Mesenchymal stem cell (in vitro differentiated cells and primary cell): ENCODE measurements at regions not wholly inside any gene's neighbourhood (a gene's known extent, or its start where the extent isn't known, plus 50 kb on each side); places are given as distances from the start of the nearest gene placed in this dataset.

ENCODE experiments used
- DNase-seq: peaks from one replicate; pipeline ENCODE4 v3.0.0-alpha.2; 2013
- H2AFZ ChIP-seq: one replicate; pipeline ENCODE4 v1.6.1; 2013; ENCODE audit warnings: low read depth, mild to moderate bottlenecking, control low read depth, inconsistent platforms, low read length, moderate library complexity
- H2AK5ac ChIP-seq: 2 replicates; pipeline ENCODE4 v1.6.1; 2013; ENCODE audit warnings: low read length, moderate library complexity, mild to moderate bottlenecking, inconsistent platforms; ENCODE audit not compliant: severe bottlenecking
- H2BK120ac ChIP-seq: one replicate; pipeline ENCODE4 v1.6.1; 2013; ENCODE audit warnings: low read depth, mild to moderate bottlenecking, inconsistent platforms, low read length, moderate library complexity
- H2BK12ac ChIP-seq, 2 experiments: one replicate each; pipeline ENCODE4 v1.6.1; 2013; ENCODE audit warnings: inconsistent platforms in 2 of 2, low read length in 2 of 2, mild to moderate bottlenecking in 2 of 2, moderate library complexity in 2 of 2, control low read depth in 1 of 2
- H2BK15ac ChIP-seq: one replicate; pipeline ENCODE4 v1.6.1; 2013; ENCODE audit warnings: mild to moderate bottlenecking, low read depth, inconsistent platforms; ENCODE audit not compliant: poor library complexity, severe bottlenecking
- H2BK5ac ChIP-seq: 2 replicates; pipeline ENCODE4 v1.6.1; 2013; ENCODE audit warnings: low read depth, mild to moderate bottlenecking, low read length, control low read depth, inconsistent platforms; ENCODE audit not compliant: poor library complexity, severe bottlenecking
- H3K14ac ChIP-seq, 2 experiments: one replicate each; pipeline ENCODE4 v1.6.1; 2013; ENCODE audit warnings: inconsistent platforms in 2 of 2, low read length in 2 of 2, control low read depth in 1 of 2, mild to moderate bottlenecking in 1 of 2, moderate library complexity in 1 of 2
- H3K18ac ChIP-seq, 2 experiments: one replicate each; pipeline ENCODE4 v1.6.1; 2013; ENCODE audit warnings: inconsistent platforms in 2 of 2, low read length in 2 of 2, control low read depth in 1 of 2, low read depth in 1 of 2, mild to moderate bottlenecking in 1 of 2
- H3K23ac ChIP-seq, 2 experiments: one replicate each; pipeline ENCODE4 v1.6.1; 2013; ENCODE audit warnings: inconsistent platforms in 2 of 2, low read length in 2 of 2, mild to moderate bottlenecking in 2 of 2, moderate library complexity in 2 of 2, control low read depth in 1 of 2
- H3K27ac ChIP-seq: 2 replicates; pipeline ENCODE4 v1.5.1; 2013; ENCODE audit warnings: mild to moderate bottlenecking, moderate library complexity, low read length, control low read depth, inconsistent platforms; ENCODE audit not compliant: poor library complexity, severe bottlenecking
- H3K27me3 ChIP-seq, 2 experiments: 2 replicates each; pipeline versions ENCODE4 v1.6.1 to v1.7.0; 2013; ENCODE audit warnings: low read length in 2 of 2, mild to moderate bottlenecking in 2 of 2, moderate library complexity in 2 of 2, control low read depth in 1 of 2, inconsistent platforms in 1 of 2; ENCODE audit not compliant: control insufficient read depth in 1 of 2, insufficient read depth in 1 of 2
- H3K36me3 ChIP-seq, 2 experiments: 2 replicates each; pipeline versions ENCODE4 v1.6.1 to v1.7.0; 2013; ENCODE audit warnings: low read length in 2 of 2, control low read depth in 1 of 2, inconsistent platforms in 1 of 2, low read depth in 1 of 2, mild to moderate bottlenecking in 1 of 2; ENCODE audit not compliant: insufficient read depth in 2 of 2, control insufficient read depth in 1 of 2
- H3K4ac ChIP-seq, 2 experiments: one replicate each; pipeline ENCODE4 v1.6.1; 2013; ENCODE audit warnings: inconsistent platforms in 2 of 2, low read length in 2 of 2, mild to moderate bottlenecking in 2 of 2, moderate library complexity in 2 of 2, control low read depth in 1 of 2, low read depth in 1 of 2
- H3K4me1 ChIP-seq: 2 replicates; pipeline ENCODE4 v1.6.1; 2013; ENCODE audit warnings: low read depth, low read length, control low read depth; ENCODE audit not compliant: control insufficient read depth, insufficient read depth
- H3K4me2 ChIP-seq: 2 replicates; pipeline ENCODE4 v1.6.1; 2013; ENCODE audit warnings: low read length, mild to moderate bottlenecking, inconsistent platforms; ENCODE audit not compliant: poor library complexity, severe bottlenecking
- H3K4me3 ChIP-seq, 2 experiments: 2 replicates each; pipeline versions ENCODE4 v1.5.1 to v1.7.0; 2013; ENCODE audit warnings: low read length in 2 of 2, mild to moderate bottlenecking in 2 of 2, control low read depth in 1 of 2, low read depth in 1 of 2; ENCODE audit not compliant: insufficient read depth in 1 of 2
- H3K79me1 ChIP-seq: replicated peaks from 2 replicates; pipeline ENCODE4 v1.6.1; 2013; ENCODE audit warnings: mild to moderate bottlenecking, control low read depth, low read length, inconsistent platforms; ENCODE audit not compliant: poor library complexity, severe bottlenecking
- H3K9ac ChIP-seq: 2 replicates; pipeline ENCODE4 v1.7.0; 2013; ENCODE audit warnings: mild to moderate bottlenecking, low read length, moderate library complexity
- H3K9me3 ChIP-seq: 2 replicates; pipeline ENCODE4 v1.7.0; 2013; ENCODE audit warnings: mild to moderate bottlenecking, low read length; ENCODE audit not compliant: control insufficient read depth
- H4K8ac ChIP-seq: one replicate; pipeline ENCODE4 v1.6.1; 2013; ENCODE audit warnings: inconsistent platforms, mild to moderate bottlenecking, low read length, moderate library complexity
- H4K91ac ChIP-seq: one replicate; pipeline ENCODE4 v1.6.1; 2013; ENCODE audit warnings: mild to moderate bottlenecking, low read length, inconsistent platforms
- WGBS: methylation state at CpG from one replicate; pipeline ENCODE4 v1.1.7; 2013; ENCODE audit warnings: mixed read lengths; 5-methylcytosine and 5-hydroxymethylcytosine counted together

DNA sequence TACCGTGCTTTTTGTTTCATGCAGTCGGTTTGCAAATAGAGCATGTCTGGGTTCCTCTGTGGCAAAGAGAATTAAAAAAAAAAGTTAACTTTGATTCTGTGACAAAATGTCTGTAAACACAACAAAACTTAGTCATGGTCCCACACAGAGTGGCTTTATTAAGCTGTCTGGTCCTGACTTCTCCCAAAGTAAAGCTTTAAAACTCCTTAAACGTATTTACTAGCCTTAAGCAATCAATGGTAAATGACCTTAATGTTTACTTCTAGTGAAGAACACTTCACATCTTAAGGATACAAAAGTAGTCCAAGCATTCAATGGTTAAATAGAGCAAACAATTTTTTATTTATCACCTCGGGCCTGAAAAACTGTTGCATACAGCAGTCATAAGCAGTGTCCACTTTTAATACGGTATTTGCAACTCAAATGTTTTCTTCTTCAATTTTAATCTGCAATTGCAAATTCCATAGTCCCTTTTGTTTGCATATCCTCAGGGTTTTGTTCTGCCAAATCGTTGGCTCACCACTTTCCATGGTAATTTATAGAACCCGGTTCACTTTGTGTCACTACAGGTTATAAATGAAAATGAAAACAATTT is 453.0 kb upstream of the MIS18BP1 start:
- Histone ChIP-seq H2BK5ac (no peak overlapping the region), H4K8ac (no peak overlapping the region), H3K4me1 (no peaks in the 10 kb centered on the region), H3K79me1 (no peaks in the 10 kb centered on the region), H3K9me3 (peaks cover 11% of the 10 kb centered on the region), H3K4ac (no peak overlapping the region), H2AFZ (no peak overlapping the region), H2BK120ac (no peak overlapping the region), H4K91ac (no peak overlapping the region), H3K4me3 (no peak overlapping the region), H2AK5ac (no peak overlapping the region), H3K36me3 (no peaks in the 10 kb centered on the region), H2BK15ac (no peak overlapping the region), H3K14ac (no peak overlapping the region), H3K18ac (no peak overlapping the region), H3K27me3 (no peaks in the 10 kb centered on the region), H3K23ac (no peak overlapping the region), H3K9ac (no peak overlapping the region), H3K4me2 (no peak overlapping the region), H2BK12ac (no peak overlapping the region), H3K27ac (no peak overlapping the region)
- WGBS, result 55% methylated on average over 6 of the region's 7 CpGs
- DNase-seq, result no peak

DNA sequence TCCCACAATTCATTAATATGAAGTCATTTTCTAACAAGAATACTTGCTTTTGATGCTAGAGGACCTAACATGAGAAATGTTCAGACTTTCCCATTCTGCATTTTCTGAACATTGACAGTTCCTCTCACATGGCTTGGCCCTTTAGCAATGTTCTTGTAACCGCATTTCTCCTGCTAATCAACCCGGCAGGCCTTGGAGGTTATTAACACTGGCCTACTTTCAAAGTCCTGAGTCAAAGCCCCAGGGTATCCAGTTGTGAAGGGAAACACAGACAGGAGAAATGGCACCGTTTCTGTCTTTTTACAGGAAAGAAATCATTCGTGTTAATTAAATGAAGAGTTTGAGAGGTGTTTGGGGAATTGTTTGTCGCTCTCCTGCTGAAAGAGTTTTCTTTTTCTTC is 446.5 kb upstream of the MIS18BP1 start:
- H3K14ac ChIP-seq, result no peak overlapping the region
- peaks cover 5% of the 10 kb centered on the region for H3K9me3 ChIP-seq
- 85% methylated on average over 5 of the region's 5 CpGs for WGBS
- H3K23ac ChIP-seq, result no peak overlapping the region
- no peak overlapping the region for H3K9ac ChIP-seq
- no peak overlapping the region for H2BK120ac ChIP-seq
- no peaks in the 10 kb centered on the region for H3K27me3 ChIP-seq
- no peak for DNase-seq
- no peak overlapping the region for H2BK15ac ChIP-seq
- H2BK5ac ChIP-seq, result no peak overlapping the region
- H3K4me3 ChIP-seq, result no peak overlapping the region
- no peak overlapping the region for H2AK5ac ChIP-seq
- no peak overlapping the region for H4K91ac ChIP-seq
- H2AFZ ChIP-seq, result no peak overlapping the region
- no peak overlapping the region for H3K27ac ChIP-seq
- no peak overlapping the region for H4K8ac ChIP-seq
- no peaks in the 10 kb centered on the region for H3K36me3 ChIP-seq
- H3K18ac ChIP-seq, result no peak overlapping the region
- H3K4me2 ChIP-seq, result no peak overlapping the region
- H3K4me1 ChIP-seq, result no peaks in the 10 kb centered on the region
- no peak overlapping the region for H3K4ac ChIP-seq
- H3K79me1 ChIP-seq, result no peaks in the 10 kb centered on the region
- H2BK12ac ChIP-seq, result no peak overlapping the region

DNA sequence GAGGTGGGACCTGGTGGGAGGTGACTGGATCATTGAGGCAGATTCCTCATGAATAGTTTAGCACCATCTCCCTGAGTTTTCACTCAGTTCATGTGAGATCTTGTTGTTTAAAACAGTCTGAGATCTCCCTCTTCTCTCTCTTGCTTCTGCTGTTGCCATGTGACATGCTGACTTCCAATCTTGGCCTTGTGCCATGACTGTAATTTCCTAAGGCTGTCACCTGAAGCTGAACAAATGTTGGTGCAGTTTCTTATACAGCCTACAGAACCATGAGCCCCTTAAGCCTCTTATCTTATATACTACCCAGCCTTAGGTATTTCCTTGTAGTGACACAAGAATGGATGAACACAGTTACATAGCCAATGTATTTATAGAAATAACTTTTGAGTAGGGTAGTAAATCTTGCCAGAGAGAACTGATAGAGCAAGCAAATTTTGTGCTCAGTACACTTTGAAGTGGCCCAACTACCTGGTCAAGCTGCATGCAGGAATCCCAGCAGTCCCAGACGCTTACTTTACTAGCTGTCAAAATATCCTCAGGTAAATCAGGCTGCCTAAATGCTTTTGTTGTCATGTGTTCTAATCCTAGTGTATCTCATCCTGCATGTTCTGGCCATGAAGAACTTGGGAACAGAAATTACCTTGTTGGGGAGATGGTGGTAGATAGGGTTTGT is 445.6 kb upstream of the MIS18BP1 start:
- H4K91ac ChIP-seq, result no peak overlapping the region
- no peak overlapping the region for H3K18ac ChIP-seq
- no peaks in the 10 kb centered on the region for H3K27me3 ChIP-seq
- H3K9me3 ChIP-seq, result peaks cover 5% of the 10 kb centered on the region
- DNase-seq, result peak; percentile 45
- no peak overlapping the region for H2BK12ac ChIP-seq
- H3K9ac ChIP-seq, result no peak overlapping the region
- H3K14ac ChIP-seq, result no peak overlapping the region
- H3K79me1 ChIP-seq, result no peaks in the 10 kb centered on the region
- H3K4ac ChIP-seq, result no peak overlapping the region
- H2AFZ ChIP-seq, result no peak overlapping the region
- H3K36me3 ChIP-seq, result no peaks in the 10 kb centered on the region
- no peak overlapping the region for H3K4me2 ChIP-seq
- H2AK5ac ChIP-seq, result no peak overlapping the region
- no peak overlapping the region for H3K27ac ChIP-seq
- no peak overlapping the region for H3K23ac ChIP-seq
- H4K8ac ChIP-seq, result no peak overlapping the region
- H2BK5ac ChIP-seq, result no peak overlapping the region
- WGBS, result 80% methylated on average over 1 of the region's 1 CpG
- no peak overlapping the region for H3K4me3 ChIP-seq
- H2BK120ac ChIP-seq, result no peak overlapping the region
- no peak overlapping the region for H2BK15ac ChIP-seq
- H3K4me1 ChIP-seq, result no peaks in the 10 kb centered on the region

DNA sequence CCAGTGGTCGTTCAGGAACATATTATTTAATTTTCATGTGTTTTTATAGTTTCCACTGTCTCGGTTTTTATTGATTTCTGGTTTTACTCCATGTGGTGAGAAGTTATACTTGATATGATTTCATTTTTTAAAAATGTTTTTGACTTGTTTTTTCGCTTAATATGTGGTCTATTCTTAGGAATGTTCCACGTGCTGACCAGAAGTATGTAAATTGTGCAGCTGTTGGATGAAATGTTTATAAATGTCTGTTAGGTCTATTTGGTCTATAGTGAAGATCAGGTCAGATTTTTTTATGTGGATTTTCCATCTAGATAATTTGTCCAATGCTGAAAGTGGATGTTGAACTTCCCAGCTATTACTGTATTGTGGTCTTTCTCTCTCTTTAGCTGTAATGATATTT is 433.8 kb upstream of the MIS18BP1 start:
- Histone ChIP-seq H3K4ac (no peak overlapping the region), H4K8ac (no peak overlapping the region), H3K18ac (no peak overlapping the region), H3K4me2 (no peak overlapping the region), H3K23ac (no peak overlapping the region), H3K4me3 (no peak overlapping the region), H2BK15ac (no peak overlapping the region), H4K91ac (no peak overlapping the region), H2AK5ac (no peak overlapping the region), H3K27me3 (no peaks in the 10 kb centered on the region), H2BK12ac (no peak overlapping the region), H3K4me1 (no peaks in the 10 kb centered on the region), H3K14ac (no peak overlapping the region), H2BK5ac (no peak overlapping the region), H3K9ac (no peak overlapping the region), H3K36me3 (no peaks in the 10 kb centered on the region), H3K9me3 (peaks cover 22% of the 10 kb centered on the region), H2BK120ac (no peak overlapping the region), H2AFZ (no peak overlapping the region), H3K79me1 (no peaks in the 10 kb centered on the region), H3K27ac (no peak overlapping the region)
- 69% methylated on average over 4 of the region's 4 CpGs for WGBS
- no peak for DNase-seq
